ENCODE measurements at regions not wholly inside any gene's neighbourhood (a gene's known extent, or its start where the extent isn't known, plus 50 kb on each side); places are given as distances from the start of the nearest gene placed in this dataset.
"Not testable (repeated sequence)": the region's sequence is repeated elsewhere in the genome, so short reads cannot be mapped to it uniquely, and the experiment has no call there.

- H3K4me1 ChIP-seq (ENCODE audit: control insufficient read depth in 1 of 2, insufficient read depth in 2 of 2, low read length in 2 of 2): no peaks in the 10 kb centered on the region
- TF ChIP-seq, protein P1, sequence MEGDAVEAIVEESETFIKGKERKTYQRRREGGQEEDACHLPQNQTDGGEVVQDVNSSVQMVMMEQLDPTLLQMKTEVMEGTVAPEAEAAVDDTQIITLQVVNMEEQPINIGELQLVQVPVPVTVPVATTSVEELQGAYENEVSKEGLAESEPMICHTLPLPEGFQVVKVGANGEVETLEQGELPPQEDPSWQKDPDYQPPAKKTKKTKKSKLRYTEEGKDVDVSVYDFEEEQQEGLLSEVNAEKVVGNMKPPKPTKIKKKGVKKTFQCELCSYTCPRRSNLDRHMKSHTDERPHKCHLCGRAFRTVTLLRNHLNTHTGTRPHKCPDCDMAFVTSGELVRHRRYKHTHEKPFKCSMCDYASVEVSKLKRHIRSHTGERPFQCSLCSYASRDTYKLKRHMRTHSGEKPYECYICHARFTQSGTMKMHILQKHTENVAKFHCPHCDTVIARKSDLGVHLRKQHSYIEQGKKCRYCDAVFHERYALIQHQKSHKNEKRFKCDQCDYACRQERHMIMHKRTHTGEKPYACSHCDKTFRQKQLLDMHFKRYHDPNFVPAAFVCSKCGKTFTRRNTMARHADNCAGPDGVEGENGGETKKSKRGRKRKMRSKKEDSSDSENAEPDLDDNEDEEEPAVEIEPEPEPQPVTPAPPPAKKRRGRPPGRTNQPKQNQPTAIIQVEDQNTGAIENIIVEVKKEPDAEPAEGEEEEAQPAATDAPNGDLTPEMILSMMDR (IDR thresholded peaks at IDR 0.05): no peak
- Mint-ChIP-seq H3K27ac (no peak overlapping the region), H3K4me3 (no peak overlapping the region), H3K36me3 (no peaks in the 10 kb centered on the region), H3K4me1 (peaks cover 2% of the 10 kb centered on the region), H3K9me3 (peaks cover 0 to 8% (median 5%) of the 10 kb centered on the region in 7 donors), H3K27me3 (ENCODE audit: low read depth in 3 of 3) (no peaks in the 10 kb centered on the region)
- H3K9me3 ChIP-seq (replicated peaks in 1 of 2; ENCODE audit: control insufficient read depth in 1 of 2, insufficient read depth in 1 of 2, low read length in 2 of 2): no peaks in the 10 kb centered on the region
- no peak overlapping the region for H3K27ac ChIP-seq (ENCODE audit: low read depth in 1 of 2, low read length in 2 of 2)
- H2AFZ ChIP-seq (ENCODE audit: insufficient read depth, low read depth, low read length, poor library complexity, severe bottlenecking): no peak overlapping the region
- no peak for DNase-seq
- no peak overlapping the region for H3K9ac ChIP-seq (ENCODE audit: insufficient read depth, low read length, poor library complexity, severe bottlenecking)
- H4K20me1 ChIP-seq (ENCODE audit: insufficient read depth, low read length): no peaks in the 10 kb centered on the region
- no peaks in the 10 kb centered on the region for H3K27me3 ChIP-seq (ENCODE audit: control insufficient read depth in 2 of 2, insufficient read depth in 2 of 2, low read length in 2 of 2)
- H3K4me3 ChIP-seq (replicated peaks in 1 of 3; ENCODE audit: low read depth in 2 of 3, low read length in 3 of 3): no peak overlapping the region
- intact Hi-C loops (cut with micrococcal nuclease): no loop called here
- no peak overlapping the region for H3K4me2 ChIP-seq (replicated peaks; ENCODE audit: extremely low read depth, low read length, poor library complexity, severe bottlenecking)
- H3K79me2 ChIP-seq (ENCODE audit: insufficient read depth, low read length): no peaks in the 10 kb centered on the region
- WGBS (ENCODE audit: insufficient coverage): no CpG with 5 or more reads among the region's 1 CpG
- H3K36me3 ChIP-seq (replicated peaks in 1 of 2; ENCODE audit: control insufficient read depth in 1 of 2, insufficient read depth in 2 of 2, low read length in 2 of 2): no peaks in the 10 kb centered on the region
Measured at GRCh38 chr1:96466842-96467241, 254.7 kb upstream of the PTBP2 start.

DNA sequence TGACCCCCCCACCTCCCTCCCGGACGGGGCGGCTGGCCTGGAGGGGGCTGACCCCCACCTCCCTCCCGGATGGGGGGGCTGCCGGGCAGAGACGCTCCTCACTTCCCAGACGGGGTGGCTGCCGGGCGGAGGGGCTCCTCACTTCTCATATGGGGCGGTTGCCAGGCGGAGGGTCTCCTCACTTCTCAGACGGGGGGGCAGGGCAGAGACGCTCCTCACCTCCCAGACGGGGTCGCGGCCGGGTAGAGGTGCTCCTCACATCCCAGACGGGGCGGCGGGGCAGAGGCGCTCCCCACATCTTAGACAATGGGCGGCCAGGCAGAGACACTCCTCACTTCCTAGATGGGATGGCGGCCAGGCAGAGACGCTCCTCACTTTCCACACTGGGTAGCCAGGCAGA lies 251.9 kb upstream of the PTBP2 start:
- H3K27me3 Mint-ChIP-seq (ENCODE audit: low read depth in 3 of 3); intact Hi-C loops (cut with micrococcal nuclease); H3K4me1 ChIP-seq (ENCODE audit: control insufficient read depth in 1 of 2, insufficient read depth in 2 of 2, low read length in 2 of 2); H3K36me3 ChIP-seq (replicated peaks in 1 of 2; ENCODE audit: control insufficient read depth in 1 of 2, insufficient read depth in 2 of 2, low read length in 2 of 2); H3K9me3 ChIP-seq (replicated peaks in 1 of 2; ENCODE audit: control insufficient read depth in 1 of 2, insufficient read depth in 1 of 2, low read length in 2 of 2); H3K4me3 ChIP-seq (replicated peaks in 1 of 3; ENCODE audit: low read depth in 2 of 3, low read length in 3 of 3); H3K27ac Mint-ChIP-seq; H3K4me3 Mint-ChIP-seq; H3K4me1 Mint-ChIP-seq; H3K9ac ChIP-seq (ENCODE audit: insufficient read depth, low read length, poor library complexity, severe bottlenecking); H4K20me1 ChIP-seq (ENCODE audit: insufficient read depth, low read length); H3K36me3 Mint-ChIP-seq; DNase-seq; H3K4me2 ChIP-seq (replicated peaks; ENCODE audit: extremely low read depth, low read length, poor library complexity, severe bottlenecking); H3K79me2 ChIP-seq (ENCODE audit: insufficient read depth, low read length); H2AFZ ChIP-seq (ENCODE audit: insufficient read depth, low read depth, low read length, poor library complexity, severe bottlenecking); H3K27me3 ChIP-seq (ENCODE audit: control insufficient read depth in 2 of 2, insufficient read depth in 2 of 2, low read length in 2 of 2); H3K27ac ChIP-seq (ENCODE audit: low read depth in 1 of 2, low read length in 2 of 2): not testable (repeated sequence)
- H3K9me3 Mint-ChIP-seq: peaks cover 0 to 13% (median 11%) of the 10 kb centered on the region in 7 donors
- WGBS (ENCODE audit: insufficient coverage): no CpG with 5 or more reads among the region's 24 CpGs

All from CD14-positive monocyte (primary cell).